NCI-H69 (cell line): ENCODE measurements at regions not wholly inside any gene's neighbourhood (a gene's known extent, or its start where the extent isn't known, plus 50 kb on each side); places are given as distances from the start of the nearest gene placed in this dataset.
"Not testable (repeated sequence)": the region's sequence is repeated elsewhere in the genome, so short reads cannot be mapped to it uniquely, and the experiment has no call there.

Experiments
- DNase-seq: peaks from one replicate; lab custom pipeline; 2025; lab: John Stamatoyannopoulos, UW

GRCh38 chr4:96972920-96973319, 1133.0 kb downstream of the PDHA2 start:
- DNase-seq = no peak

- DNase-seq = no peak
Observed at GRCh38 chr4:96974295-96974694, 1134.4 kb downstream of the PDHA2 start.

- DNase-seq = no peak
Observed at GRCh38 chr4:96983830-96984229, 1143.9 kb downstream of the PDHA2 start.

GRCh38 chr4:96986816-96987215, 1146.9 kb downstream of the PDHA2 start:
- DNase-seq = peak; percentile 66

GRCh38 chr4:96991083-96991482, 1151.2 kb downstream of the PDHA2 start:
- DNase-seq = no peak

GRCh38 chr4:96992443-96992842, 1150.8 kb downstream of the STPG2 start:
- DNase-seq = no peak

- DNase-seq = peak; percentile 33
Observed at GRCh38 chr4:96993560-96993959, 1149.7 kb downstream of the STPG2 start.

- DNase-seq = no peak
Observed at GRCh38 chr4:97003715-97004114, 1139.6 kb downstream of the STPG2 start.

- DNase-seq = no peak
Observed at GRCh38 chr4:97013309-97013708, 1130.0 kb downstream of the STPG2 start.

- DNase-seq = no peak
Observed at GRCh38 chr4:97013711-97014110, 1129.6 kb downstream of the STPG2 start.

- DNase-seq = no peak
Observed at GRCh38 chr4:97015301-97015700, 1128.0 kb downstream of the STPG2 start.

GRCh38 chr4:97016186-97016907, 1126.9 kb downstream of the STPG2 start:
- DNase-seq = peak; percentile 61

GRCh38 chr4:97027728-97028410, 1115.4 kb downstream of the STPG2 start:
- DNase-seq = no peak

GRCh38 chr4:97028785-97029184, 1114.5 kb downstream of the STPG2 start:
- no peak for DNase-seq

GRCh38 chr4:97037411-97038145, 1105.7 kb downstream of the STPG2 start:
- peak; percentile 76 for DNase-seq

- DNase-seq = no peak
Observed at GRCh38 chr4:97038146-97038516, 1105.1 kb downstream of the STPG2 start.

GRCh38 chr4:97072666-97073065, 1070.6 kb downstream of the STPG2 start:
- DNase-seq = no peak

GRCh38 chr4:97073194-97073593, 1070.1 kb downstream of the STPG2 start:
- no peak for DNase-seq

- no peak for DNase-seq
Observed at GRCh38 chr4:97074531-97074930, 1068.7 kb downstream of the STPG2 start.

GRCh38 chr4:97081951-97082350, 1061.3 kb downstream of the STPG2 start:
- DNase-seq = no peak

GRCh38 chr4:97097036-97097435, 1046.2 kb downstream of the STPG2 start:
- not testable (repeated sequence) for DNase-seq

- DNase-seq = peak; percentile 33
Observed at GRCh38 chr4:97101171-97101570, 1042.1 kb downstream of the STPG2 start.

GRCh38 chr4:97103252-97103651, 1040.0 kb downstream of the STPG2 start:
- no peak for DNase-seq
